H1 (cell line): ENCODE measurements at regions not wholly inside any gene's neighbourhood (a gene's known extent, or its start where the extent isn't known, plus 50 kb on each side); places are given as distances from the start of the nearest gene placed in this dataset.

Experiments
- CHD1 ChIP-seq: IDR thresholded peaks from 2 replicates; pipeline ENCODE4 v1.6.1; 2012; ENCODE audit warnings: low read depth, low read length, improper control_type of control experiment
- EP300 ChIP-seq, 2 experiments: IDR thresholded peaks; 1 replicate in 1 of 2; 2 replicates in 1 of 2; pipeline ENCODE4 v1.6.1; 2011 to 2012; ENCODE audit warnings: low read depth in 2 of 2, low read length in 2 of 2, mild to moderate bottlenecking in 2 of 2, borderline replicate concordance in 1 of 2, inconsistent platforms in 1 of 2, moderate library complexity in 1 of 2
- HDAC6 ChIP-seq: IDR thresholded peaks from one replicate; pipeline ENCODE4 v1.7.1; 2012; ENCODE audit warnings: low read depth, mild to moderate bottlenecking, inconsistent platforms, low read length, moderate library complexity
- KDM1A ChIP-seq: fragments of 200-600, 300-600 bp; sonication (generic); IDR thresholded peaks from 2 replicates; pipeline ENCODE4 v1.7.1; 2016; ENCODE audit warnings: mild to moderate bottlenecking, low read length, borderline replicate concordance
- POLR2A ChIP-seq, 2 experiments: IDR thresholded peaks; 1 replicate in 1 of 2; 2 replicates in 1 of 2; pipeline ENCODE4 v1.6.1; 2011; ENCODE audit warnings: low read depth in 2 of 2, low read length in 2 of 2, mild to moderate bottlenecking in 2 of 2; ENCODE audit errors: control extremely low read depth in 1 of 2
- POLR2AphosphoS5 ChIP-seq: IDR thresholded peaks from 2 replicates; pipeline ENCODE4 v1.6.1; 2011; ENCODE audit warnings: low read depth, low read length
- SIN3A ChIP-seq, 2 experiments: IDR thresholded peaks in 1 of 2; conservative IDR thresholded peaks in 1 of 2; 2 replicates each; pipeline ENCODE4 v1.6.1; 2011 to 2012; ENCODE audit warnings: low read length in 2 of 2, improper control_type of control experiment in 1 of 2, low read depth in 1 of 2, mild to moderate bottlenecking in 1 of 2
- SP1 ChIP-seq: IDR thresholded peaks from 2 replicates; pipeline ENCODE4 v1.6.1; 2011; ENCODE audit warnings: low read depth, low read length
- SP2 ChIP-seq: IDR thresholded peaks from 2 replicates; pipeline ENCODE4 v1.6.1; 2012; ENCODE audit warnings: mild to moderate bottlenecking, low read length, inconsistent platforms
- SRF ChIP-seq: IDR thresholded peaks from 2 replicates; pipeline ENCODE4 v1.6.1; 2011; ENCODE audit warnings: mild to moderate bottlenecking, low read depth, low read length, moderate library complexity
- TF ChIP-seq, protein P1 (sequence below), 3 experiments: IDR thresholded peaks; 1 replicate in 2 of 3; 2 replicates in 1 of 3; pipeline versions ENCODE4 v1.5.1 to v1.6.1; 2011; ENCODE audit warnings: low read length in 3 of 3, mild to moderate bottlenecking in 3 of 3, inconsistent platforms in 2 of 3, low read depth in 1 of 3, moderate library complexity in 1 of 3; ENCODE audit not compliant: insufficient read depth in 1 of 3; ENCODE audit errors: control extremely low read depth in 1 of 3
- TF ChIP-seq, protein P2 (sequence below): IDR thresholded peaks from 2 replicates; pipeline ENCODE4 v1.6.1; 2012; ENCODE audit warnings: inconsistent platforms

DNA sequence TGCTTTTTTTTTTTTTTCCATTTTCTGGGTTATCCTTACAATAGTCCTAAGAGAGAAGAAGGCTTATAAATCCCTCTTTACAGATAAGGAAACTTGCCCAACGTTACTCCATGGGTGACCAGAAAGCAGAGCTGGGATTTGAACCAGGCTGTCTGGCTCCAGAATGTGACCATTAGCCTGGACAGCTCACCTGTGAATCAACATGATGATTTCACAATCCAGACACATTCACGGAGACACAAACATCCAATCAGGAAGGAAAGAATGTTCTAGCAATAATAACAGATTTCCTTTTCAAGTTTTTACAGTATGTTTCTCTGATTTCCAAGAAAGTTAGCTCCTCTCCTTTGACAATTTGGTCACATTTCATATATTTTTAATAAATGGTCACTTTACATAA, 118.3 kb downstream of the GALC start:
- TF ChIP-seq, protein P1, sequence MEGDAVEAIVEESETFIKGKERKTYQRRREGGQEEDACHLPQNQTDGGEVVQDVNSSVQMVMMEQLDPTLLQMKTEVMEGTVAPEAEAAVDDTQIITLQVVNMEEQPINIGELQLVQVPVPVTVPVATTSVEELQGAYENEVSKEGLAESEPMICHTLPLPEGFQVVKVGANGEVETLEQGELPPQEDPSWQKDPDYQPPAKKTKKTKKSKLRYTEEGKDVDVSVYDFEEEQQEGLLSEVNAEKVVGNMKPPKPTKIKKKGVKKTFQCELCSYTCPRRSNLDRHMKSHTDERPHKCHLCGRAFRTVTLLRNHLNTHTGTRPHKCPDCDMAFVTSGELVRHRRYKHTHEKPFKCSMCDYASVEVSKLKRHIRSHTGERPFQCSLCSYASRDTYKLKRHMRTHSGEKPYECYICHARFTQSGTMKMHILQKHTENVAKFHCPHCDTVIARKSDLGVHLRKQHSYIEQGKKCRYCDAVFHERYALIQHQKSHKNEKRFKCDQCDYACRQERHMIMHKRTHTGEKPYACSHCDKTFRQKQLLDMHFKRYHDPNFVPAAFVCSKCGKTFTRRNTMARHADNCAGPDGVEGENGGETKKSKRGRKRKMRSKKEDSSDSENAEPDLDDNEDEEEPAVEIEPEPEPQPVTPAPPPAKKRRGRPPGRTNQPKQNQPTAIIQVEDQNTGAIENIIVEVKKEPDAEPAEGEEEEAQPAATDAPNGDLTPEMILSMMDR (IDR thresholded peaks at IDR 0.05; ENCODE audit: control extremely low read depth in 1 of 3, insufficient read depth in 1 of 3, low read depth in 1 of 3, low read length in 3 of 3): no peak
- TF ChIP-seq SP2 (no peak), SIN3A (conservative IDR thresholded peaks at IDR 0.05 in 1 of 2, IDR thresholded peaks at IDR 0.05 in 1 of 2; ENCODE audit: low read depth in 1 of 2, low read length in 2 of 2) (no peak), HDAC6 (no peak), EP300 (IDR thresholded peaks at IDR 0.05; ENCODE audit: borderline replicate concordance in 1 of 2, low read depth in 2 of 2, low read length in 2 of 2) (no peak), POLR2A (IDR thresholded peaks at IDR 0.05; ENCODE audit: control extremely low read depth in 1 of 2, low read depth in 2 of 2, low read length in 2 of 2) (no peak), POLR2AphosphoS5 (no peak), CHD1 (no peak), SRF (no peak), SP1 (no peak), KDM1A (no peak)
- TF ChIP-seq, protein P2, sequence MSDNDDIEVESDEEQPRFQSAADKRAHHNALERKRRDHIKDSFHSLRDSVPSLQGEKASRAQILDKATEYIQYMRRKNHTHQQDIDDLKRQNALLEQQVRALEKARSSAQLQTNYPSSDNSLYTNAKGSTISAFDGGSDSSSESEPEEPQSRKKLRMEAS: no peak
